Astrocyte (in vitro differentiated cells and primary cell): ENCODE measurements at regions not wholly inside any gene's neighbourhood (a gene's known extent, or its start where the extent isn't known, plus 50 kb on each side); places are given as distances from the start of the nearest gene placed in this dataset.

Experiments used
- EZH2 ChIP-seq: IDR thresholded peaks from 2 replicates; pipeline ENCODE4 v1.6.1; 2012; ENCODE audit warnings: mild to moderate bottlenecking, low read length, inconsistent platforms; ENCODE audit not compliant: insufficient read depth
- TF ChIP-seq, protein P1 (sequence below): IDR thresholded peaks from 2 replicates; pipeline ENCODE4 v1.5.1; 2011; ENCODE audit warnings: low read depth, mild to moderate bottlenecking, inconsistent platforms, low read length, moderate library complexity; ENCODE audit not compliant: insufficient read depth

DNA sequence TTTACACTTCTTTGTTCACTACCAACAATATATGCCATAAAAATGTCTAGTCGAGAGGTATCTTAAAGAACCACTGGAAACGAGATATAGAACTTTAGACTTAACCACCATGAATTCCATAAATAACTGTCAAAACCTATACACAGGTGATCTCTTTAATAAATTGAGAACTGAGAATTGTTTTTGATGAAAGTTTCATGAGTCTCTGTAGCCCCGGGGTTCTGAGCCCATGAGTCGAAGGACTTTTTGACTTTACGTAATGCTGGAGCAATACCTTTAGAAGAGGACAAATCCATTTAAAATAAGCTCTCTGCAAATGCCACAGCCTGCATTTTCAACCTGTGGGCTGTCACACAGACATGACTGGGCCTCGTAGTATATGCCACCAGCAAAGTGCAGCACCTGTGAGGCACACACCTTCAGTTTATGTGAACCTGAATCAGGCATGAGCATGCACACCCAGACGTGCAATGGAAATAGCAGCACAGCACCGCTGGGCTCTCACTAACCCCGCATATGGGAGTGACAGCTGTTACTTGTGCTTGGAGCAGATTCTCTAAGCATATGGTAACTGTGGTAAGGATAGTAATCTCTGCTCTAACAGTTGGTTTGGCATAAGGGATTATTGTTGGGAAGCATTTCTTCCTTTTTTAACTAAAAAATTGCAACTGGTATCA lies 383.2 kb downstream of the SOCS6 start:
- TF ChIP-seq, protein P1, sequence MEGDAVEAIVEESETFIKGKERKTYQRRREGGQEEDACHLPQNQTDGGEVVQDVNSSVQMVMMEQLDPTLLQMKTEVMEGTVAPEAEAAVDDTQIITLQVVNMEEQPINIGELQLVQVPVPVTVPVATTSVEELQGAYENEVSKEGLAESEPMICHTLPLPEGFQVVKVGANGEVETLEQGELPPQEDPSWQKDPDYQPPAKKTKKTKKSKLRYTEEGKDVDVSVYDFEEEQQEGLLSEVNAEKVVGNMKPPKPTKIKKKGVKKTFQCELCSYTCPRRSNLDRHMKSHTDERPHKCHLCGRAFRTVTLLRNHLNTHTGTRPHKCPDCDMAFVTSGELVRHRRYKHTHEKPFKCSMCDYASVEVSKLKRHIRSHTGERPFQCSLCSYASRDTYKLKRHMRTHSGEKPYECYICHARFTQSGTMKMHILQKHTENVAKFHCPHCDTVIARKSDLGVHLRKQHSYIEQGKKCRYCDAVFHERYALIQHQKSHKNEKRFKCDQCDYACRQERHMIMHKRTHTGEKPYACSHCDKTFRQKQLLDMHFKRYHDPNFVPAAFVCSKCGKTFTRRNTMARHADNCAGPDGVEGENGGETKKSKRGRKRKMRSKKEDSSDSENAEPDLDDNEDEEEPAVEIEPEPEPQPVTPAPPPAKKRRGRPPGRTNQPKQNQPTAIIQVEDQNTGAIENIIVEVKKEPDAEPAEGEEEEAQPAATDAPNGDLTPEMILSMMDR: no peak
- TF ChIP-seq EZH2: no peak
